ENCODE measurements at regions not wholly inside any gene's neighbourhood (a gene's known extent, or its start where the extent isn't known, plus 50 kb on each side); places are given as distances from the start of the nearest gene placed in this dataset.

- H3K9ac ChIP-seq (ENCODE audit: low read depth in 1 of 2, low read length in 2 of 2), result no peak overlapping the region
- H3K4me1 ChIP-seq (ENCODE audit: control insufficient read depth in 4 of 4, insufficient read depth in 4 of 4, low read length in 3 of 4), result no peaks in the 10 kb centered on the region
- peaks cover 0 to 2% (median 0%) of the 10 kb centered on the region in 4 donors for H3K27me3 ChIP-seq (ENCODE audit: control insufficient read depth in 4 of 4, insufficient read depth in 4 of 4, low read length in 3 of 4)
- no peaks in the 10 kb centered on the region for H3K36me3 ChIP-seq (ENCODE audit: control insufficient read depth in 4 of 4, insufficient read depth in 3 of 4, low read depth in 1 of 4, low read length in 3 of 4)
- 68% methylated on average over 4 of the region's 4 CpGs for WGBS
- no peak overlapping the region for H3K27ac ChIP-seq (ENCODE audit: low read depth in 1 of 2, low read length in 2 of 2)
- no peak for TF ChIP-seq TAF1 (conservative IDR thresholded peaks at IDR 0.05)
- DNase-seq (ENCODE audit: low spot score), result no peak
- H3K9me3 ChIP-seq (ENCODE audit: control insufficient read depth in 4 of 4, low read length in 3 of 4), result no peaks in the 10 kb centered on the region
- H3K4me3 ChIP-seq (ENCODE audit: low read depth in 1 of 3, low read length in 3 of 3), result no peak overlapping the region
Observed at GRCh38 chr20:6384380-6384779, 261.6 kb upstream of the FERMT1 start.

- TF ChIP-seq ATF3 (IDR thresholded peaks at IDR 0.05) (no peak), CTCF (IDR thresholded peaks at IDR 0.05; ENCODE audit: low read depth, low read length, missing input control) (peak; percentile 28)
- WGBS, result 46% methylated on average over 4 of the region's 4 CpGs
- Histone ChIP-seq H3K4me1 (ENCODE audit: control insufficient read depth in 4 of 4, insufficient read depth in 4 of 4, low read length in 3 of 4) (no peaks in the 10 kb centered on the region), H3K27me3 (ENCODE audit: control insufficient read depth in 4 of 4, insufficient read depth in 4 of 4, low read length in 3 of 4) (peaks cover 0 to 2% (median 0%) of the 10 kb centered on the region in 4 donors), H3K36me3 (ENCODE audit: control insufficient read depth in 4 of 4, insufficient read depth in 3 of 4, low read depth in 1 of 4, low read length in 3 of 4) (no peaks in the 10 kb centered on the region), H3K27ac (ENCODE audit: low read depth in 1 of 2, low read length in 2 of 2) (no peak overlapping the region), H3K9me3 (ENCODE audit: control insufficient read depth in 4 of 4, low read length in 3 of 4) (no peaks in the 10 kb centered on the region), H3K4me3 (ENCODE audit: low read depth in 1 of 3, low read length in 3 of 3) (no peak overlapping the region), H3K9ac (ENCODE audit: low read depth in 1 of 2, low read length in 2 of 2) (no peak overlapping the region)
- DNase-seq (ENCODE audit: low spot score), result no peak
Observed at GRCh38 chr20:6381887-6382286, 259.1 kb upstream of the FERMT1 start.

- TF ChIP-seq TAF1 (conservative IDR thresholded peaks at IDR 0.05) (no peak), MAX (IDR thresholded peaks at IDR 0.05) (no peak), REST (IDR thresholded peaks at IDR 0.05) (no peak), HNF4A (conservative IDR thresholded peaks at IDR 0.05) (no peak), JUND (IDR thresholded peaks at IDR 0.05) (no peak), RAD21 (IDR thresholded peaks at IDR 0.05) (no peak), SP1 (IDR thresholded peaks at IDR 0.05) (no peak), HNF4G (IDR thresholded peaks at IDR 0.05) (no peak), ATF3 (IDR thresholded peaks at IDR 0.05) (no peak), EGR1 (IDR thresholded peaks at IDR 0.05; ENCODE audit: low read depth in 2 of 2) (no peak), GABPA (IDR thresholded peaks at IDR 0.05 in 1 of 2, conservative IDR thresholded peaks at IDR 0.05 in 1 of 2) (no peak), CTCF (IDR thresholded peaks at IDR 0.05; ENCODE audit: low read depth, low read length, missing input control) (no peak), RXRA (IDR thresholded peaks at IDR 0.05) (no peak)
Observed at GRCh38 chr20:6362245-6362644, 239.4 kb upstream of the FERMT1 start.

More at GRCh38 chr20:6362245-6362644, 239.4 kb upstream of the FERMT1 start:
- no peak for DNase-seq (ENCODE audit: low spot score)
- H3K9ac ChIP-seq (ENCODE audit: low read depth in 1 of 2, low read length in 2 of 2), result no peak overlapping the region
- no peak overlapping the region for H3K4me3 ChIP-seq (ENCODE audit: low read depth in 1 of 3, low read length in 3 of 3)
- no peaks in the 10 kb centered on the region for H3K9me3 ChIP-seq (ENCODE audit: control insufficient read depth in 4 of 4, low read length in 3 of 4)
- H3K36me3 ChIP-seq (ENCODE audit: control insufficient read depth in 4 of 4, insufficient read depth in 3 of 4, low read depth in 1 of 4, low read length in 3 of 4), result no peaks in the 10 kb centered on the region
- peaks cover 0 to 5% (median 0%) of the 10 kb centered on the region in 4 donors for H3K27me3 ChIP-seq (ENCODE audit: control insufficient read depth in 4 of 4, insufficient read depth in 4 of 4, low read length in 3 of 4)
- H3K27ac ChIP-seq (ENCODE audit: low read depth in 1 of 2, low read length in 2 of 2), result no peak overlapping the region
- no peaks in the 10 kb centered on the region for H3K4me1 ChIP-seq (ENCODE audit: control insufficient read depth in 4 of 4, insufficient read depth in 4 of 4, low read length in 3 of 4)
